Stimulated activated CD4-positive, alpha-beta T cell treated with anti-CD3 and anti-CD28 coated beads, TNF-alpha, amount 100 ng/mL, for 4 hours (primary cell): ENCODE measurements at regions not wholly inside any gene's neighbourhood (a gene's known extent, or its start where the extent isn't known, plus 50 kb on each side); places are given as distances from the start of the nearest gene placed in this dataset.

ENCODE experiments used
- DNase-seq, 3 experiments: peaks; one replicate each; pipeline ENCODE4 v3.0.0-alpha.2; 2020; ENCODE audit warnings: low read depth in 3 of 3

GRCh38 chrX:43018031-43018430 lies 240.1 kb upstream of the PPP1R2C start:
- no peak for DNase-seq

- no peak for DNase-seq
These were observed 241.1 kb upstream of the PPP1R2C start for GRCh38 chrX:43019021-43019420.

- no peak for DNase-seq
These were observed 247.9 kb upstream of the PPP1R2C start for GRCh38 chrX:43025806-43026315.

GRCh38 chrX:43064096-43064495 lies 286.1 kb upstream of the PPP1R2C start:
- DNase-seq, result no peak

- no peak for DNase-seq
These were observed 288.0 kb upstream of the PPP1R2C start for GRCh38 chrX:43065978-43066377.

GRCh38 chrX:43068639-43069038 lies 290.7 kb upstream of the PPP1R2C start:
- no peak for DNase-seq

- no peak for DNase-seq
These were observed 305.1 kb upstream of the PPP1R2C start for GRCh38 chrX:43083016-43083415.

- no peak for DNase-seq
These were observed 309.9 kb upstream of the PPP1R2C start for GRCh38 chrX:43087830-43088229.

GRCh38 chrX:43096830-43097229 lies 318.9 kb upstream of the PPP1R2C start:
- no peak for DNase-seq

- DNase-seq, result no peak
These were observed 328.0 kb upstream of the PPP1R2C start for GRCh38 chrX:43106009-43106408.

GRCh38 chrX:43108828-43109227 lies 330.9 kb upstream of the PPP1R2C start:
- DNase-seq, result no peak

- DNase-seq, result no peak
These were observed 343.7 kb upstream of the PPP1R2C start for GRCh38 chrX:43121637-43122036.

GRCh38 chrX:43139645-43140044 lies 361.7 kb upstream of the PPP1R2C start:
- no peak for DNase-seq

- no peak for DNase-seq
These were observed 362.6 kb upstream of the PPP1R2C start for GRCh38 chrX:43140582-43140981.

GRCh38 chrX:43141885-43142284 lies 363.9 kb upstream of the PPP1R2C start:
- no peak for DNase-seq

GRCh38 chrX:43148305-43148704 lies 370.3 kb upstream of the PPP1R2C start:
- no peak for DNase-seq

GRCh38 chrX:43165343-43165920 lies 387.5 kb upstream of the PPP1R2C start:
- DNase-seq, result no peak

GRCh38 chrX:43166874-43167273 lies 388.9 kb upstream of the PPP1R2C start:
- DNase-seq, result no peak

- DNase-seq, result no peak
These were observed 397.5 kb upstream of the PPP1R2C start for GRCh38 chrX:43175434-43175833.

- DNase-seq, result no peak
These were observed 398.7 kb upstream of the PPP1R2C start for GRCh38 chrX:43176686-43177085.

GRCh38 chrX:43188296-43188695 lies 410.3 kb upstream of the PPP1R2C start:
- no peak for DNase-seq

GRCh38 chrX:43211570-43211969 lies 433.6 kb upstream of the PPP1R2C start:
- DNase-seq, result no peak

- no peak for DNase-seq
These were observed 437.9 kb upstream of the MAOA start for GRCh38 chrX:43218198-43218597.

GRCh38 chrX:43224496-43224895 lies 431.6 kb upstream of the MAOA start:
- no peak for DNase-seq
